ENCODE measurements at regions not wholly inside any gene's neighbourhood (a gene's known extent, or its start where the extent isn't known, plus 50 kb on each side); places are given as distances from the start of the nearest gene placed in this dataset.

DNA sequence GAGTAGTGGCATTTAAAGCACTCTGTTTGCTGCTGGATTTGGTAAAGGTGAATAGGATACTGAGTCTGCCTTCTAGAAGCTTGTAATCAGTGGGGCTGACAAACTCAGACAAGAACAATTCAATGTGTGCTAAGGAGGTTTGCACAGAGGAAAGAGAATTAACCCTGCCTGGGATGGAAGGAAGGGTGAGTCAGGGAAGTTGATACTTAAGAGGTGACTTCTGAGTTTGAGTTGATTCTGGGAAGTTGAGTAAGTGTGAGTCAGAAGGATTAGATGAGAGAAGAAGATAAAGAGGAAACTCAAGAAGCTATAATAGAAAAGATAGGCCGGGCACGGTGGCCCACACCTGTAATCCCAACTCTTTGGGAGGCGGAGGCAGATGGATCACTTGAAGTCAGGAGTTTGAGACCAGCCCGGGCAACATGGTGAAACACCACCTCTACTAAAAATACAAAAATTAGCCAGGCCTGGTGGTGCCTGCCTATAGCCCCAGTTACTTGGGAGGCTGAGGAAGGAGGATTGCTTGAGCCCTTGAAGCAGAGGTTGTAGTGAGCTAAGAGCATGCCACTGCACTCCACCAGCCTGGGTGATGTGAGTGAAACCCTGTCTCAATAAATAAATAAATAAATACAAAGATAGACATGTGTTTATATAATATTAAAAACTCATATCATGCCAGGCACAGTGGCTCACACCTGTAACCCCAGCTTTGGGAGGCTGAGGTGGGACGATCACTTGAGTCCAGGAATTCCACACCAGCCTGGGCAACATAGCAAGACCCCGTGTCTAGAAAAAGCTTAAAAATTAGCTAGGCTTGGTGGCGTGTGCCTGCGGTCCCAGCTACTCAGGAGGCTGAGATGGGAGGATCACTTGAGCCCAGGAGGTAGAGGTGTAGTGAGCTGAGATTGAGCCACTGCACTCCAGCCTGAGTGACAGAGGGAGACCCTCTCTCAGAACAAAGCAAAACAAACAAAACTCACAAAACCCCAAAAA, 126.8 kb upstream of the CPM start:
- TF ChIP-seq, protein P1, sequence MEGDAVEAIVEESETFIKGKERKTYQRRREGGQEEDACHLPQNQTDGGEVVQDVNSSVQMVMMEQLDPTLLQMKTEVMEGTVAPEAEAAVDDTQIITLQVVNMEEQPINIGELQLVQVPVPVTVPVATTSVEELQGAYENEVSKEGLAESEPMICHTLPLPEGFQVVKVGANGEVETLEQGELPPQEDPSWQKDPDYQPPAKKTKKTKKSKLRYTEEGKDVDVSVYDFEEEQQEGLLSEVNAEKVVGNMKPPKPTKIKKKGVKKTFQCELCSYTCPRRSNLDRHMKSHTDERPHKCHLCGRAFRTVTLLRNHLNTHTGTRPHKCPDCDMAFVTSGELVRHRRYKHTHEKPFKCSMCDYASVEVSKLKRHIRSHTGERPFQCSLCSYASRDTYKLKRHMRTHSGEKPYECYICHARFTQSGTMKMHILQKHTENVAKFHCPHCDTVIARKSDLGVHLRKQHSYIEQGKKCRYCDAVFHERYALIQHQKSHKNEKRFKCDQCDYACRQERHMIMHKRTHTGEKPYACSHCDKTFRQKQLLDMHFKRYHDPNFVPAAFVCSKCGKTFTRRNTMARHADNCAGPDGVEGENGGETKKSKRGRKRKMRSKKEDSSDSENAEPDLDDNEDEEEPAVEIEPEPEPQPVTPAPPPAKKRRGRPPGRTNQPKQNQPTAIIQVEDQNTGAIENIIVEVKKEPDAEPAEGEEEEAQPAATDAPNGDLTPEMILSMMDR (IDR thresholded peaks at IDR 0.05; ENCODE audit: borderline replicate concordance, insufficient read depth, low read depth, low read length) = no peak
- no peak overlapping the region for H3K4me3 ChIP-seq (ENCODE audit: low read depth, low read length)

DNA sequence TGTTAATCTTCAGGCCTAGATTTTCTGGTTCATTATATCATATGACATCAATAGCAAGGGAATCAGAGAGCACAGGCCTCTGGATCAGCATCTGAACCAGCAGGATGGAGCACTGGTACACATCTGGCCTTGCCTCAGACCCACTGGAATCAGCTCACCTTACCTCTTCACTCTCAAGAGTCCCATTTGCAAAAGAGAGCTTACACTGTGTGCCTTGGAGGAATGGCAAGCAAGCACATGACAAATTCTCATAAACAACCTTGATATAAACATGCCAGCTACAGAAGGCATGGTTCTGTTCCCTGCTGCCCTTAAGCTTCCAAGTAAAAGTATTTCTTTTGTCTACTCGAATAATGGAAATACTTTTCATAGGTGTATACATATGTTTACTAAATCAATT, 128.6 kb upstream of the CPM start:
- no peak overlapping the region for H3K4me3 ChIP-seq (ENCODE audit: low read depth, low read length)
- TF ChIP-seq, protein P1 (IDR thresholded peaks at IDR 0.05; ENCODE audit: borderline replicate concordance, insufficient read depth, low read depth, low read length) = no peak

DNA sequence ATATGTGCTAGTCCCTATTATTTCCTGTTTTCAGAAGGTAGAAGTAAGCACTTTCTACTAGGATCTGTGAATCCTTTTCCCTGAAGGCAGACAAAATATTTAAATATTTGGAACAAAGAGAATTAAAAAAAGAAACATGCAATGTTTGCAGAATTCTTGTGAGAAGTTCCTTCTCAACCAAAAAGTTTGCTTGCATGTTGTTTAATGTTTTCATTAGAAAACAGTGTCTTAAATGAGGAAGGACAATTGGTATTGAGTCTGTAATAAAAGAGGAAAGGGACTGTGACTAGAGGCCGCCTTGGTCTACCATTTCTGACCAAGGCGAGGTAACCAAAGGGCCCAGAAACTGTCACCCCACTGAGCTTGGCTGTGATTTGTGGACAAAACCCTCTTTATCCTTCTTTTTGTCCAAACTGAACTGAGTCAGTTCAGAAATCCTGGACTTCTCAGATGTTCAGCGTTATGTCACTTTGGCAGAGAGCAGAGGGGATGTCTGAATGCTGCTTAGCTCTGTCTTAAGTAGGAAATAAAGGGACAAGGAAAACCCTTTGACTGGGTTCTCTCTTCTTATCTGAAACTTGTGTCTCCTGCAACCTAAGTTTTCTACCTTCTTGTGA, 129.8 kb upstream of the CPM start:
- TF ChIP-seq, protein P1 (IDR thresholded peaks at IDR 0.05; ENCODE audit: borderline replicate concordance, insufficient read depth, low read depth, low read length) = no peak
- no peak overlapping the region for H3K4me3 ChIP-seq (ENCODE audit: low read depth, low read length)

DNA sequence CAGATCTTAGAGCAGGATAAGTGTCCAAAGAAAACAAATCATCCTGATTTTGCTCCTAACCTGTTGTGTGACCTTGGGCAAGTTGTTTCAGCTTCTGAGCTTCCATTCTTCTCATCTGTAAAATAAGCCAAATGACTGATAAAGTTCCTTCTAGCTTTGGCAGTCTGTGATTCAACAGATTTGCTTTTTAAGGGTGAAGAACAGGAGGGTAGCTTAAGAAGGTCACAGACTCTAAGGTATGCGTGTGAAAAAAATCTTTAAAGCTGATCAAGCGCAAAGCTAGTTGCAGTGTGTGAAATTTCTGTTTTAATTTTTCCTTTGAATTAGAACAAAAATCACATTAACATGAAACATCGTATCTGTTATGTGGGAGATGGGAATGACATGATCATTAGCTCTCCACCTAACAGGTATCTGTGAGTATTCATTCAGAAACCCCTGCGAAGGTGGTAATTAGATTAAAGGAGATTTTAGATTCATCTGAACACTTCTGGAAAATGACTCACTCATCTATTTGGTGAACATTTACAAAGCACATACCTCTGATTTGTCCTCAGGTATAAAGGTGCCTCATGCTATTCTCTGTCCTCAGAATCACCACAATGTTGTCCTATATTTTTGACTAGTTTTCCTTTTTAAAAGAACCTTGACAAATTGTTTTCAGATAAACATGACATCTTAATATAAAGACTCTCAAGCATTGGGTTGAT, 131.9 kb upstream of the CPM start:
- no peak overlapping the region for H3K4me3 ChIP-seq (ENCODE audit: low read depth, low read length)
- TF ChIP-seq, protein P1 (IDR thresholded peaks at IDR 0.05; ENCODE audit: borderline replicate concordance, insufficient read depth, low read depth, low read length) = no peak

DNA sequence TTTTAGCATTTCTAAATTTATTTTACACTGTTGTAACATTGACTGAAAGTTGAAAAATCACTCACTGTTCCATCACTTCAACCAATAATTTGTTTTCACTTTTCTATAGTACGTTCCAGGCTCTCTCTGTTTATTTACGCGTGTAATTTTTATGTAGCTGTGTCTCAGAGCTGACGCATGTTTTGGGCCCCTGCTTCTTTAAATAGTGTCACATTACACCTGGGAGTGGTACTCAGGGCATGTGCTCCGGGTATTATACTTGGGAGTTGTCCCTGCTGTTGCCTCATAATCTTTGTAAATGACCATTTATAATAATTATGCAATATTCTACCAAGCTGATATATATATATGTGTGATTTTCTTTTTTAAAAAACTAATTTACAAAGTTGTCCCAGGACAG, 132.8 kb upstream of the CPM start:
- H3K4me3 ChIP-seq (ENCODE audit: low read depth, low read length) = no peak overlapping the region
- TF ChIP-seq, protein P1 (IDR thresholded peaks at IDR 0.05; ENCODE audit: borderline replicate concordance, insufficient read depth, low read depth, low read length) = no peak

DNA sequence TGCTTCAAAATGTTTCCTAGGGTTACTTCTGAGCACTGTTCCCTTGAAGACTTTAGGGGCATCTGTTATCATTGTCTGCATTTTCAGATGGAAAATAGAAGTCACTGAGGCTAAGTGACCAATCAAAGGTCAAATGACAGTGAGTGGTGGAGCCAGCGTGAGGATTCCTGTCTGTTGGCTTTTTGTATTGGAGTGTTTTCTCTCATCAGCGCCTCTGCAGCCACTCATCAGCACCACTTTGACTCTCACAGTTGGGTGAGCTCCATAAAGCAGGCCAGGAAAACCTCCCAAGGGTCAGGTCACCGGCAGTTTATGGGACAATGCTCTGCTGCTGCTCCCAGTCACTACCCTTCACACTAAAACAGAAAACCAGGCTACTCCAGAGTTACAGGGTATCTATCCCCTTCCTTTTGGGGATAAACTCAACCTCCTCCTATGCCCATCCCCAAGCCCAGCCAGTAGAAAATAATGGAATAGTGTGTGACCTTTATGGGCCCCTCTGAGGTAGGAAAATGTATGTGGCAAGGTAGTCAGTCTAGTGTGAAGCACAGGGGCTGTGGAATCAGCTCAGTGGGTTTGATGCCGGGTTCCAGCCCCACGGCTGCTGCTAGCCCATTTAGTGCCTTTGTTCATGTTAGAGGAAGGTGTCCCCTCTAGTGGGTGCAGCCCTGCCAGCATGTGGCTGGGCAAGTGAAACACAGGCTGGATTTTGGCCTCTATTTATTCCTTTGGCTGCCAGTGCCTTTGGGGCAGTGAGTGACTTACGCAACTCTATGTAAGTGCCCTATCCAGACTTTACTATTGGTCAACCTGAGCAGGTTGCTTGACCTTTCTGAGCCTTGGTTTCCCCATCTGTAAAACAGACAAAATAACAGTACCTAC, 133.8 kb upstream of the CPM start:
- TF ChIP-seq, protein P1 (IDR thresholded peaks at IDR 0.05; ENCODE audit: borderline replicate concordance, insufficient read depth, low read depth, low read length) = no peak
- H3K4me3 ChIP-seq (ENCODE audit: low read depth, low read length) = no peak overlapping the region

Data from GM12875 (cell line).